Endothelial cell of umbilical vein (primary cell): ENCODE measurements at regions not wholly inside any gene's neighbourhood (a gene's known extent, or its start where the extent isn't known, plus 50 kb on each side); places are given as distances from the start of the nearest gene placed in this dataset.

Experiments
- EZH2 ChIP-seq: IDR thresholded peaks from 2 replicates; pipeline ENCODE4 v1.6.1; 2012; ENCODE audit warnings: borderline replicate concordance, low read depth, mild to moderate bottlenecking, moderate library complexity, low read length, inconsistent platforms; ENCODE audit not compliant: severe bottlenecking
- POLR2A ChIP-seq: IDR thresholded peaks from 2 replicates; pipeline ENCODE4 v1.6.1; 2012; ENCODE audit warnings: low read depth, mild to moderate bottlenecking, control low read depth, low read length
- POLR2AphosphoS5 ChIP-seq: IDR thresholded peaks from 2 replicates; pipeline ENCODE4 v1.6.1; 2012; ENCODE audit warnings: low read depth, mild to moderate bottlenecking, control low read depth, low read length, moderate library complexity; ENCODE audit not compliant: insufficient read depth
- TF ChIP-seq, protein P1 (sequence below), 2 donors: IDR thresholded peaks; 1 replicate in 1 of 2; 2 replicates in 1 of 2; pipeline ENCODE4 v1.5.1; 2011; ENCODE audit warnings: low read length in 2 of 2, mild to moderate bottlenecking in 2 of 2, moderate library complexity in 2 of 2, control low read depth in 1 of 2, inconsistent platforms in 1 of 2, low read depth in 1 of 2; ENCODE audit not compliant: insufficient read depth in 1 of 2; ENCODE audit errors: extremely low read depth in 1 of 2
- TF ChIP-seq, protein P2 (sequence below): IDR thresholded peaks from 2 replicates; pipeline ENCODE4 v1.6.1; 2011; ENCODE audit not compliant: insufficient read depth, insufficient read length

DNA sequence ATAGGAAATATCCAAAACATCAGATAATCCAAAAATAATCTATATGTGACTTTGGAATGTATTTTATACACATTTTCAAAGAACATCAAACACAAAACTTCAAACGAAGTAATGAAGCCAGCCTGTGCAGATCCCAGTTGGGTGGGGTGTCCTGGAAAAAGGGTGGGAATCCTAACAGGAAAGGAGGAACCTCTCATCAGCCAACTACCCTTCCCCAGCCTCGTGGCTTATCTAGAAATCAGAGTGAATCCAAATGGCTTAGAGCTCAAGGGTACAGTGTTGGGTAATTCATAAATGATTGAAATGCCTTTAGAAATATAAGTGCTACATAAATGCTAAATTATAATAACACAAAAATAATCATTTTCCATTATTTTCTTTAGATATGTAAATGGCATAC, 115.1 kb upstream of the SOX4 start:
- TF ChIP-seq POLR2A (no peak), POLR2AphosphoS5 (no peak), EZH2 (no peak)
- TF ChIP-seq, protein P1, sequence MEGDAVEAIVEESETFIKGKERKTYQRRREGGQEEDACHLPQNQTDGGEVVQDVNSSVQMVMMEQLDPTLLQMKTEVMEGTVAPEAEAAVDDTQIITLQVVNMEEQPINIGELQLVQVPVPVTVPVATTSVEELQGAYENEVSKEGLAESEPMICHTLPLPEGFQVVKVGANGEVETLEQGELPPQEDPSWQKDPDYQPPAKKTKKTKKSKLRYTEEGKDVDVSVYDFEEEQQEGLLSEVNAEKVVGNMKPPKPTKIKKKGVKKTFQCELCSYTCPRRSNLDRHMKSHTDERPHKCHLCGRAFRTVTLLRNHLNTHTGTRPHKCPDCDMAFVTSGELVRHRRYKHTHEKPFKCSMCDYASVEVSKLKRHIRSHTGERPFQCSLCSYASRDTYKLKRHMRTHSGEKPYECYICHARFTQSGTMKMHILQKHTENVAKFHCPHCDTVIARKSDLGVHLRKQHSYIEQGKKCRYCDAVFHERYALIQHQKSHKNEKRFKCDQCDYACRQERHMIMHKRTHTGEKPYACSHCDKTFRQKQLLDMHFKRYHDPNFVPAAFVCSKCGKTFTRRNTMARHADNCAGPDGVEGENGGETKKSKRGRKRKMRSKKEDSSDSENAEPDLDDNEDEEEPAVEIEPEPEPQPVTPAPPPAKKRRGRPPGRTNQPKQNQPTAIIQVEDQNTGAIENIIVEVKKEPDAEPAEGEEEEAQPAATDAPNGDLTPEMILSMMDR (IDR thresholded peaks at IDR 0.05; ENCODE audit: extremely low read depth in 1 of 2, insufficient read depth in 1 of 2, low read depth in 1 of 2, low read length in 2 of 2) = no peak
- TF ChIP-seq, protein P2, sequence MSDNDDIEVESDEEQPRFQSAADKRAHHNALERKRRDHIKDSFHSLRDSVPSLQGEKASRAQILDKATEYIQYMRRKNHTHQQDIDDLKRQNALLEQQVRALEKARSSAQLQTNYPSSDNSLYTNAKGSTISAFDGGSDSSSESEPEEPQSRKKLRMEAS = no peak
